Fibroblast of peridontal ligament (primary cell): ENCODE measurements at regions not wholly inside any gene's neighbourhood (a gene's known extent, or its start where the extent isn't known, plus 50 kb on each side); places are given as distances from the start of the nearest gene placed in this dataset.

Experiments
- DNase-seq: peaks from one replicate; pipeline ENCODE4 v3.0.0-alpha.2; 2010; ENCODE audit errors: extremely low read depth

- no peak for DNase-seq
Measured at GRCh38 chr2:160871953-160872352, 288.3 kb upstream of the TANK start.

DNA sequence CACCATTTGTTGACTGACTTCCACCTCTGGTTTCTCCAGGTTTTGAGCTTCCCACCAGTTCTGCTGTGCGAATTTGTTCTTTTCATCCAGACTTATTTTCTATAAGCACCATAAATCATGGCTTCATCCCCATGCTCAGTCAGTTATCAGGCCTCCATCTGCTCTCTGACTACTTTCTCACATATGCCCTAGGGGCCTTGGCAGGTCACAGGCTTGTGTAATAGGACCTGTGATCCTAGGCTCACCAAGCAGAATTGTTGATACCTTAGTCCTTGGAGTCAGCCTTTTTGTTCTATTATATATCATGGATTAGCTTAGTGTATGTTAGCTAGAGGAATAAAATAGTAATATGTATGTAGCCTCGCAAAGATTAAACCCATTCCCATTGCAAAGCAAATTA, 284.2 kb upstream of the TANK start:
- no peak for DNase-seq

- DNase-seq = peak; percentile 36
Measured at GRCh38 chr2:160876765-160877164, 283.5 kb upstream of the TANK start.

GRCh38 chr2:160878618-160879017, 281.6 kb upstream of the TANK start:
- no peak for DNase-seq

DNA sequence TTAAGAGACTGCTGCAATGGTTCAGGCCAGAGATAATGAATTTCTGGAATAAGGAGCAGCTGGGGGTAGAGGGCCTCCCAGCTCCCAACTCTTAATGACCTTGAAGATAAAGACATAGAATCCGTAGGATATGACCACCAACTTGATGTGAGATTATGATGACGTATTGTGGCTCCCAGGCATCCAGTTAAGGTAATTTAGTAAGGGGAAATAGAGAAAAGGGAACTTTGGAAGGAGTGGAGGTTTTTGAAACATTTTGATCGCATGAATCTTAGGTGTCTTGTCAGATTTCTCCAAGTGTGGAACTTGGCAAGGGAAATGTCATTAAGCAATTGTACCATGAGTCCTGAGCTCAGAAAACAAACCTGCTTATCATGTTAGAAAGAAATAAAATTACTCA, 277.3 kb upstream of the TANK start:
- no peak for DNase-seq

DNA sequence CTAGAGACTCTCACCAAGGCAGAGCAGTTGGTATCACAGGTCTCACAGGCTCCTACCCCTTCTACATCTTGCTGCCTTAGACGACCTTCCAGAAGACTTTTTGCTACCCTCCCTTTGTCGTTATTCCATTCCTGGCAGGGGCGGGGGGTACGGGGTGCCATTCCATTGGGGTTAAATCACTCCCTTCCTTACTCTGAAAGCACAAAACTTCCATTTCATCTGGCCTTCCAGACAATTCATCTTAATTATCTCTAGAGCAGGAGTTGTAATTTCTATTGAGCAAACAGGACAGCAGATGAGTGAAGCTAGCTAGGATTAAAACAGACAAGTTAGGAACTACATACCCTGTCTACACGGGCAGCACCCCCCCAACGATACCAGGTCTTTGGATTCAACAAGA, 276.2 kb upstream of the TANK start:
- no peak for DNase-seq

DNA sequence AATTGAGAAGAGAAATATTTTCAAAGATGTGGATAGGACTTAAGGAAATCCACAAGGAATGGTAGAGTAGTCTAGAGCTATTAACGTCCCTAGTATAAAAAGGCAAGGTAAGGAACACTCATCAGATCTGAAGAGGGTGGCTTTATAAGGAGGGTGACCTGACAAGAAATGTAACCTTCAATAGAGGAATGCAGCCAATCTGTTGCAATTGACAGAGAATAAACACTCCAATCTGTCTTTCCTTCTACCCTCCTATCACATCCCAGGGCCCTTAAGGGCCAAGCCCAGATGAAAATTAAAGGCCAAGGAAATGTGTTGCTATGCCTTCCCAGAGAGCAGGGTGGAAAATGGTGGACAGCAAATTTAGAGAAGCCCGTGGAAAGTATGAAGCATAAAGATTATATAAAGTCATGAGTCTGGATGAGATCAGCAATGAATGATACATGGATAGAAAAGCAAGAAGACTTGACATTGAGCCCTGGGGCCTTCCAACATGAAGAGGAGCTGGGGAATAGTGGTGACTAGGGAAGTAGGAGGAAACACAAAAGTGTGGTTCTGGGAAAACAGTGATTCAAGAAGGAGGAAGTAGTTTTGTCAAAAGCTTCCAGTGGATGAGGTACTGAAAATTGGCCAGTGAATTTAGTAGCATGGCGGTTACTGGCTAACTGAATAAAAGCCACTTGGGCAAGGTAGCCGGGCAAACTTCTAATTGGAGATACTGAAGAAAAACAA, 270.6 kb upstream of the TANK start:
- DNase-seq = no peak

DNA sequence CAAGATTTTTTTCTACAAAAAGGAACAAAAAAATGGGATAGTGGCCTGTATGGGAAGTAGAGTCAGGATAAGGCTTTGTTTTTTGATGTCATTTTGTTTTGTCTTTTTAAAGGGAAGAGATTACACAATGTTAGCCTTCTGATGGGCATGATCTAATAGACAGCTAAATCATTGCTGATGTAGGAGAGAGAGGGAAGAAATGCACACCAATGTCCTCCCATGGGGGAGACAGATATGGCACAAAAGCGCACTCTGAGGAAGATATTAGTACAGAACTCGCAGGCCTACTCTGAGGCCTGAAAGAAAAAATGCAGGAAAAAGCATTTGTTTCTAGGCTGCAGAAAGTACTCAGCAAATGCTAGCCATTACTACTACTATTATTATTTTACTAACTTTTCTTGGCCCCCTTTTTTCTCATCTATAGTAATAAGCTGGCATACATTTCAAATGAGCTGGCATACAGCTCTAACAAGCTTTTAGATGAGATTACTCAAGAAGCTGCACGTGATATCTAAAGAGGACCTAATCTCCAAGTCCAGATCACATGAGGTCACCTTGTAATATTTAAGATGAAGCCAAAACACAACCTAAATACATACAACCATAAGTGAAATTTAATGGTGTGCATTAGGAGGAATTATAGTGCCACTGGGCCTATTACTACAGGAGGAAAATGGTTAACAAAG, 269.4 kb upstream of the TANK start:
- DNase-seq = no peak

GRCh38 chr2:160891353-160891740, 268.9 kb upstream of the TANK start:
- DNase-seq = no peak

DNA sequence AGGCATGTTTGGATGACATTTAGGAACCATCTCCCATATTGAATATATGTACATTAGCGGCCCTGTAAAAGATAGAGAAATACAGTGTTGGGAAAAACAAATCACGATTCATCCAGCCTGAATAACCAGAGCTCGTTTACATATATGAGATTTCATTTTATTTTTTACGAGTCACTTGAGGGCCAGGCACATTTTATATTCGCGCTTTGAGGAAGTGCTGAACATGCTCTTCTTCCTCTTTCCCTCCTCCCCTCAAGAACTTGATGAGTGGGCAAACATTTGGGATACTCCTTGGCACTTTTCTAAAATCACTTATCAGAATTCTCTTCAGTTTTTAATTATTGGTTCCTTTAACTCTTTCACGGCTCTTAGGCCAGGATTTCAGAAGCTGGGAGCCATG, 268.0 kb upstream of the TANK start:
- DNase-seq = no peak

DNA sequence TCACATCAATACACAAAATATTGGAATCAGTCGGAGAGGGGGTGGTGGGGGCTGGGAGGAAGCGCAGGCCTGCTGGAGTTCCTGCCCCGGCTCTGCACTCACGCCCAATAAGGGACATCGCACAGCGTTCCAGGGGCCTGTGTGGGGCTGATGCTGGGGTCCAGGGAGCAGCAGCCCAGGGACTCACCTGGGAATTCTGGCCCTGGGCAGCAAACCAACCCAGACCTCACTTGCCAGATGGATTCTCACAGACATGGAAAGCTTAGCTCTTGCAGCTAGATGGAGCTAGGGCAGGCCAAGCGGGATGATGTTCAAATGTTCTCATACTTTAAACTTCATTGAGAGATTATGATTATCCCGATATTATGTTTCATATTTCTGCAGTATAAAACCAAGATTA, 266.6 kb upstream of the TANK start:
- DNase-seq = no peak

GRCh38 chr2:160898581-160899307, 261.5 kb upstream of the TANK start:
- no peak for DNase-seq

- peak; percentile 54 for DNase-seq
Measured at GRCh38 chr2:160901613-160902012, 258.6 kb upstream of the TANK start.

GRCh38 chr2:160905862-160906261, 254.4 kb upstream of the TANK start:
- no peak for DNase-seq

DNA sequence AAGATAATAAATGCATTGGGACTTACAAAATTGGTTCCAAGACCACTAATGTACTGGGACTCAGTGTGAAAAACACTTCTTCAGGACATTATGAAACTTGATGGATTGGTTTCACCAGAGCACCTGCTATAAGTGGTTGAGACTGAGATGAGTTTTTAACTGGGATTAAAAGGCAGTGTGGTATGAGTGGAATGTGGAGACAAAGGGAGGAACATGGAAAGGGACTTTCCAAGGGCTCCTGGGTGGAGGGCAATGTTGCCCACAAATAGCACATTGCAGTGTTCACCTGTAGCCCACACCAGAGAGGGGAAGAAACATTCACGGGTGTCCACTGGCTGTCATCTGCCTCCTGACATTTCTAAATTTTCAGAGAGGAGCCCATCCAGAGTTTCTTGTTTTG, 253.3 kb upstream of the TANK start:
- DNase-seq = no peak

DNA sequence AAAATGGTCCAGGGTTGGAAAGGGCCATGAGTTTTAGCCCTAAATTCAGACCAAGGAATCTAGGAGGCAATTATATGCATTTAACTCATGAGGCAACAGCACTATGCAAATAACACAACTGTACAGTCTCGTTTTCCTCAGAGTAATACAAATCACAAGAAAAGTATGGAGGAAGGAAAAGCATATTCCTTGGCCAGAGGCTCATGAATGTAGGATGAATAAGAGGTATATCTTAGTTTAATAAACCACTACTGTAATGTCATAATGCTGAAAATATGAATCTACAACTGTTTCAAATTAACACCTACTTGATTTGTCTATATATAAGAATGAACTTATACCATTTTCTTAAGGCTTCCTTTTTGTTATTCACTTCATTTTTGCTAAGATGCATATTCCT, 252.5 kb upstream of the TANK start:
- DNase-seq = no peak

DNA sequence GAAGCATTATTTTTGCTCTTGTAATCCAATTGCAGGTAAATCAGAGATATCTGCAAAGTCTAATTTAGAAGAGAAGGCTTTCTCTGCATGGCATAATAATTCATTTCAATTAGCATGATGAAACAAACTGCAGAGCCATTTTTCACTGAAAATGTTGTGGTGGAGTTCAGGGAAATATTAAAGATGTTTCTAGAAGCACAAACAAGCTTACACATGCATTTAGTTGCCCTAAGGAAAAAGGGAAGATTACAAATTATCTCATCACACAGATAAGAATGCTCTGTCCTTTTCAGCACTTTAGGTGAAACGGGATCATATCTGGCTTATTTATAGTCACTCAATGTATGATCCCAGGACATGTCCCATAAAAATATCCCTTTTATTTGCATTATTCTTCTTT, 252.1 kb upstream of the TANK start:
- DNase-seq = no peak

DNA sequence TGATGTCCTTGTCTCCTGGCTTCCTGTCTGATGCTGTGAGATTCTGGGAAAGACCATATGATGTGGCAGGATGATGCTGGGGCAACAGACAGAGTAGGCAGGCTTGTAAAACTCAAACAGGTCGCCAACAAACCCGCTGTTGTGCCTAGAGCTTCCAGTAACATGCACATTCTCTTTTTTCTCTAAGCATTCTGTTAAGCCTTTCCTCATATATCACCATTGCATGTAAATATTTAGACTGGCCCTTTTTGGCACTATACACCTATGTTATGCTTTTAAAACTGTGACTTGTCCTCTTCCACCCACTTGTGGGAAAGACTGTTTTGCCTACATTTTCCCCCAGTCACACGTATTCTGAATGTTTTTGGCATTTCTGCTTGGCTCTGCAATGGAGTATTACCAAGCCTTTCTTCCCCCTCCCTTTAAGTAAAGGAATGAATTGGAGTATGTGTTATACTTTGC, 250.4 kb upstream of the TANK start:
- peak; percentile 63 for DNase-seq

- DNase-seq = peak; percentile 96
Measured at GRCh38 chr2:160910681-160911080, 249.5 kb upstream of the TANK start.

GRCh38 chr2:160911258-160911657, 249.0 kb upstream of the TANK start:
- peak; percentile 37 for DNase-seq

GRCh38 chr2:160912276-160912675, 248.0 kb upstream of the TANK start:
- peak; percentile 34 for DNase-seq

- no peak for DNase-seq
Measured at GRCh38 chr2:160913323-160913722, 246.9 kb upstream of the TANK start.

- no peak for DNase-seq
Measured at GRCh38 chr2:160914217-160914616, 246.0 kb upstream of the TANK start.
